HCT116 (cell line): ENCODE measurements at regions not wholly inside any gene's neighbourhood (a gene's known extent, or its start where the extent isn't known, plus 50 kb on each side); places are given as distances from the start of the nearest gene placed in this dataset.

ENCODE experiments used
- ATAC-seq: fragments of 200-7000 bp; cut with Tn5 transposase; 2 replicates; pipeline ENCODE4 v1.9.1; 2020; ENCODE audit warnings: mild to moderate bottlenecking, moderate library complexity
- BruUV-seq: library from RNA; stranded (reverse); fragments of 400-500 nt; replicated peaks from 2 replicates; lab custom pipeline; 2021; lab: Mats Ljungman, UMichigan
- CTCF ChIA-PET: fragments of 300-600 bp; sonication (Branson Sonifier 250); formaldehyde crosslinking; loops from one replicate; lab custom pipeline; 2021; ENCODE audit warnings: antibody characterized with exemption; lab: Charles Lee
- POLR2A ChIA-PET: fragments of 300-600, 350-600 bp; sonication (Branson Sonifier 250); formaldehyde crosslinking; loops from one replicate; lab custom pipeline; 2021; ENCODE audit warnings: antibody characterized with exemption; lab: Charles Lee
- RAD21 ChIA-PET, 2 experiments: fragments of 300-600 bp; sonication (Branson Sonifier 250); formaldehyde crosslinking; loops; one replicate each; lab custom pipeline; 2023; ENCODE audit warnings: low total read pairs in 2 of 2; ENCODE audit not compliant: uncharacterized antibody in 2 of 2, unreplicated experiment in 2 of 2, low non-redundant PET in 1 of 2; lab: Charles Lee
- DNase-seq: peaks from one replicate; pipeline ENCODE4 v3.0.0-alpha.2; 2010; ENCODE audit warnings: low read depth, low spot score
- H2AFZ ChIP-seq: fragments of 200-600 bp; shearing (Covaris generic), sonication (generic); 2 replicates; pipeline ENCODE4 v1.6.1; 2017; ENCODE audit warnings: low read depth, mixed run types, mixed read lengths, antibody characterized with exemption, low read length; ENCODE audit not compliant: poor library complexity, severe bottlenecking
- H3K27ac ChIP-seq: 2 replicates; pipeline ENCODE4 v1.5.1; 2012; ENCODE audit warnings: low read depth, low read length
- H3K27me3 ChIP-seq: fragments of 200-600 bp; sonication (generic); 2 replicates; pipeline ENCODE4 v1.6.1; 2016; ENCODE audit warnings: mixed run types, low read length, mixed read lengths; ENCODE audit not compliant: insufficient read depth
- H3K36me3 ChIP-seq, 2 experiments: fragments of 200-500 bp in 1 of 2; fragments of 200-600 bp in 1 of 2; sonication (Bioruptor generic) in 1 of 2; sonication (generic) in 1 of 2; 2 replicates each; pipeline versions ENCODE4 v1.5.1 to v1.6.1; 2014 to 2016; ENCODE audit warnings: low read length in 2 of 2, inconsistent platforms in 1 of 2, mixed read lengths in 1 of 2, mixed run types in 1 of 2; ENCODE audit not compliant: insufficient read depth in 2 of 2, control insufficient read depth in 1 of 2
- H3K4me1 ChIP-seq, 2 experiments: fragments of 200-600 bp in 1 of 2; sonication (generic) in 1 of 2; 2 replicates each; pipeline versions ENCODE4 v1.5.1 to v1.6.1; 2012 to 2017; ENCODE audit warnings: low read length in 2 of 2, inconsistent platforms in 1 of 2, mild to moderate bottlenecking in 1 of 2, mixed read lengths in 1 of 2, mixed run types in 1 of 2, moderate library complexity in 1 of 2; ENCODE audit not compliant: insufficient read depth in 2 of 2, control insufficient read depth in 1 of 2
- H3K4me2 ChIP-seq: fragments of 200-600 bp; sonication (generic); 2 replicates; pipeline ENCODE4 v1.6.1; 2017; ENCODE audit warnings: mixed run types, low read length, mixed read lengths
- H3K4me3 ChIP-seq, 2 experiments: fragments of 200-600 bp in 1 of 2; sonication (generic) in 1 of 2; replicated peaks in 1 of 2; 2 replicates each; pipeline ENCODE4 v1.5.1; 2011 to 2016; ENCODE audit warnings: low read length in 2 of 2, control low read depth in 1 of 2, low read depth in 1 of 2, mild to moderate bottlenecking in 1 of 2, mixed read lengths in 1 of 2, mixed run types in 1 of 2
- H3K79me2 ChIP-seq: fragments of 200-600 bp; sonication (generic); 2 replicates; pipeline ENCODE4 v1.6.1; 2017; ENCODE audit warnings: mild to moderate bottlenecking, mixed run types, low read length, moderate library complexity, mixed read lengths; ENCODE audit not compliant: insufficient read depth
- H3K9ac ChIP-seq: fragments of 200-600 bp; sonication (generic); 2 replicates; pipeline ENCODE4 v1.6.1; 2016; ENCODE audit warnings: low read length, mixed read lengths
- H3K9me2 ChIP-seq: fragments of 200-600 bp; sonication (generic), shearing (Covaris generic); 2 replicates; pipeline ENCODE4 v1.6.1; 2017; ENCODE audit warnings: mixed run types, mild to moderate bottlenecking, moderate library complexity; ENCODE audit not compliant: insufficient read depth
- H3K9me3 ChIP-seq, 2 experiments: fragments of 200-500 bp in 1 of 2; fragments of 200-600 bp in 1 of 2; sonication (Bioruptor generic) in 1 of 2; sonication (generic) in 1 of 2; 2 replicates each; pipeline ENCODE4 v1.6.1; 2014 to 2017; ENCODE audit warnings: low read length in 2 of 2, mixed read lengths in 2 of 2, inconsistent platforms in 1 of 2, low read depth in 1 of 2, mild to moderate bottlenecking in 1 of 2, mixed run types in 1 of 2, moderate library complexity in 1 of 2; ENCODE audit not compliant: control insufficient read depth in 1 of 2, insufficient read depth in 1 of 2
- H4K20me1 ChIP-seq: fragments of 200-600 bp; sonication (generic), shearing (Covaris generic); 2 replicates; pipeline ENCODE4 v1.6.1; 2017; ENCODE audit warnings: mixed run types, mild to moderate bottlenecking, moderate library complexity; ENCODE audit not compliant: insufficient read depth
- ATF3 ChIP-seq: IDR thresholded peaks from 2 replicates; pipeline ENCODE4 v1.6.1; 2012
- CBX3 ChIP-seq: IDR thresholded peaks from 2 replicates; pipeline ENCODE4 v1.6.1; 2012; ENCODE audit warnings: low read depth
- CEBPB ChIP-seq: IDR thresholded peaks from 2 replicates; pipeline ENCODE4 v1.6.1; 2012; ENCODE audit warnings: low read depth
- EGR1 ChIP-seq: IDR thresholded peaks from 2 replicates; pipeline ENCODE4 v1.6.1; 2012; ENCODE audit warnings: low read depth
- EZH2phosphoT487 ChIP-seq: fragments of 200-600 bp; IDR thresholded peaks from 2 replicates; pipeline ENCODE4 v1.6.1; 2018; ENCODE audit warnings: antibody characterized with exemption, borderline replicate concordance
- FOSL1 ChIP-seq: IDR thresholded peaks from 2 replicates; pipeline ENCODE4 v1.6.1; 2012; ENCODE audit warnings: low read depth
- JUND ChIP-seq: IDR thresholded peaks from 2 replicates; pipeline ENCODE4 v1.6.1; 2012
- MAX ChIP-seq: IDR thresholded peaks from 2 replicates; pipeline ENCODE4 v1.6.1; 2012
- POLR2A ChIP-seq: IDR thresholded peaks from 2 replicates; pipeline ENCODE4 v1.7.0; 2011; ENCODE audit warnings: borderline replicate concordance; ENCODE audit not compliant: insufficient read depth, insufficient read length; ENCODE audit errors: extremely low read depth
- RAD21 ChIP-seq: IDR thresholded peaks from 2 replicates; pipeline ENCODE4 v1.6.1; 2012; ENCODE audit warnings: low read depth, mild to moderate bottlenecking
- REST ChIP-seq: IDR thresholded peaks from 2 replicates; pipeline ENCODE4 v1.6.1; 2012; ENCODE audit warnings: low read depth
- SP1 ChIP-seq: IDR thresholded peaks from 2 replicates; pipeline ENCODE4 v1.6.1; 2012; ENCODE audit warnings: low read depth
- TCF7L2 ChIP-seq: IDR thresholded peaks from 2 replicates; pipeline ENCODE4 v1.7.0; 2011; ENCODE audit warnings: borderline replicate concordance, inconsistent platforms; ENCODE audit not compliant: insufficient read depth, insufficient read length; ENCODE audit errors: extremely low read depth
- YY1 ChIP-seq: IDR thresholded peaks from 2 replicates; pipeline ENCODE4 v1.6.1; 2011; ENCODE audit warnings: low read length, low read depth, moderate library complexity, mild to moderate bottlenecking; ENCODE audit not compliant: insufficient replicate concordance; ENCODE audit errors: extremely low read depth
- ZFX ChIP-seq: fragments of 450-650 bp; IDR thresholded peaks from 2 replicates; pipeline ENCODE4 v1.6.1; 2017
- ZNF274 ChIP-seq: fragments of 200-500 bp; sonication (Bioruptor generic); IDR thresholded peaks from 2 replicates; pipeline ENCODE4 v1.6.1; 2014; ENCODE audit warnings: mild to moderate bottlenecking, low read depth, low read length, inconsistent platforms
- intact Hi-C: fragments of 100-400 bp; cut with micrococcal nuclease; formaldehyde crosslinking; loops from 2 replicates; pipeline ENCODE4 v1.10.0; 2022

GRCh38 chr2:34875091-34875745 is 1276.1 kb upstream of the FAM98A start:
- ATAC-seq, result no peak
- BruUV-seq, result no TSS peak
- no peak for TF ChIP-seq ATF3
- ChIA-PET POLR2A (no interaction called here), CTCF (no interaction called here), RAD21 (no interaction called here)
- Histone ChIP-seq H3K4me3 (no peak overlapping the region), H3K27me3 (no peaks in the 10 kb centered on the region), H3K79me2 (no peaks in the 10 kb centered on the region), H3K4me1 (no peaks in the 10 kb centered on the region), H3K9me3 (peaks cover 0 to 4% of the 10 kb centered on the region in 2 experiments; a peak in 1 of 4 replicates), H3K36me3 (no peaks in the 10 kb centered on the region), H4K20me1 (no peaks in the 10 kb centered on the region), H2AFZ (no peak overlapping the region), H3K4me2 (no peak overlapping the region), H3K9ac (no peak overlapping the region), H3K9me2 (no peaks in the 10 kb centered on the region), H3K27ac (no peak overlapping the region)
- no peak for DNase-seq
- intact Hi-C loops, result no loop called here

- BruUV-seq, result no TSS peak
- DNase-seq (no peak), ATAC-seq (no peak)
- Histone ChIP-seq H2AFZ (no peak overlapping the region), H3K27ac (no peak overlapping the region), H3K9ac (no peak overlapping the region), H3K4me3 (no peak overlapping the region), H3K4me1 (no peaks in the 10 kb centered on the region), H4K20me1 (no peaks in the 10 kb centered on the region), H3K9me3 (peaks cover 12 to 22% of the 10 kb centered on the region in 2 experiments; a peak in 2 of 4 replicates), H3K4me2 (no peak overlapping the region), H3K36me3 (no peaks in the 10 kb centered on the region), H3K27me3 (no peaks in the 10 kb centered on the region), H3K9me2 (no peaks in the 10 kb centered on the region), H3K79me2 (no peaks in the 10 kb centered on the region)
- RAD21 ChIA-PET, result no interaction called here
- intact Hi-C loops, result no loop called here
- CTCF ChIA-PET, result no interaction called here
- POLR2A ChIA-PET, result no interaction called here
- TF ChIP-seq CEBPB (no peak), JUND (no peak), CBX3 (no peak), MAX (no peak), YY1 (no peak), ZFX (no peak), EGR1 (no peak), RAD21 (no peak), POLR2A (no peak), ATF3 (no peak), ZNF274 (no peak), EZH2phosphoT487 (no peak), TCF7L2 (no peak), FOSL1 (no peak), REST (no peak), SP1 (no peak)
These were observed 1254.5 kb upstream of the FAM98A start for GRCh38 chr2:34853646-34854045.
